ENCODE measurements at regions not wholly inside any gene's neighbourhood (a gene's known extent, or its start where the extent isn't known, plus 50 kb on each side); places are given as distances from the start of the nearest gene placed in this dataset.

DNA sequence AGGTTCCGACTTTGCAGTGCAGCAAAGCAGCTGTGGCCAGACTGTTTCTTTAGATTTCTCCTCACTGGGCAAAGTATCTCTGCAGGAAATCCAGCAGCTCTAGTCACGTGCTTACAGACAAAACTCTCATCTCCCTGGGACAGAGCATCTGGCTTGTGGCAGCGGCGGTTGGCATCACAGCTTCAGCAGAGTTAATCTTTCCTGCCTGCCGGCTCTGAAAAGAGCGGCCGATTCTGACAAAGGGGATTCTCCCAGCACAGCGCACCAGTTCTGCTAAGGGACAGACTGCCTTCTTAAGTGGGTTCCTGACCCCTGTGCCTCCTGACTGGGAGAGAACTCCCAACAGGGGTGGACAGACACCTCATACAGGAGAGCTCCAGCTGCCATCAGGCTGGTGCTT lies 1357.3 kb upstream of the TENM4 start:
- no peak overlapping the region for H2BK15ac ChIP-seq (ENCODE audit: low read depth, low read length)

More for the DNA sequence above, 1357.3 kb upstream of the TENM4 start:
- Histone ChIP-seq H2BK120ac (ENCODE audit: low read depth, low read length, poor library complexity, severe bottlenecking) (no peak overlapping the region), H3K27me3 (ENCODE audit: insufficient read depth, low read length) (no peaks in the 10 kb centered on the region), H4K20me1 (ENCODE audit: control insufficient read depth, insufficient read depth, insufficient read length) (no peaks in the 10 kb centered on the region), H3K56ac (ENCODE audit: insufficient read length, low read depth, low read length) (no peak overlapping the region), H4K5ac (ENCODE audit: insufficient read length, low read depth, low read length) (no peak overlapping the region), H3K4ac (ENCODE audit: low read depth, low read length) (no peak overlapping the region), H3K79me1 (ENCODE audit: insufficient read depth, low read depth, low read length, poor library complexity, severe bottlenecking) (no peaks in the 10 kb centered on the region), H3K18ac (ENCODE audit: insufficient read length, low read depth, low read length) (no peak overlapping the region), H3K14ac (ENCODE audit: insufficient read depth, low read length) (no peak overlapping the region), H3K79me2 (ENCODE audit: insufficient read depth, low read length) (no peaks in the 10 kb centered on the region), H3K4me1 (ENCODE audit: insufficient read depth, low read length) (no peaks in the 10 kb centered on the region), H2AK5ac (ENCODE audit: insufficient read length, low read length) (no peak overlapping the region), H3K4me2 (ENCODE audit: insufficient read depth, insufficient read length, low read length) (no peak overlapping the region), H3K23me2 (ENCODE audit: insufficient read length, low read depth, low read length, poor library complexity, severe bottlenecking) (no peaks in the 10 kb centered on the region), H2AFZ (ENCODE audit: low read length) (no peak overlapping the region), H3K9ac (ENCODE audit: extremely low read depth, insufficient read length, low read length) (no peak overlapping the region), H2BK5ac (ENCODE audit: insufficient read length, low read length) (no peak overlapping the region), H3K9me3 (ENCODE audit: control insufficient read depth, low read depth, low read length) (no peaks in the 10 kb centered on the region), H3K23ac (ENCODE audit: insufficient read length, low read depth, low read length) (no peak overlapping the region), H4K8ac (replicated peaks; ENCODE audit: insufficient read length, low read depth, low read length) (no peak overlapping the region), H2BK20ac (ENCODE audit: low read depth, low read length, poor library complexity, severe bottlenecking) (no peak overlapping the region), H2BK12ac (ENCODE audit: insufficient read length, low read depth, low read length) (no peak overlapping the region), H3T11ph (ENCODE audit: low read length) (no peak overlapping the region), H3K27ac (ENCODE audit: insufficient read length, low read depth, low read length) (no peak overlapping the region), H4K91ac (ENCODE audit: insufficient read length, low read depth, low read length) (no peak overlapping the region)
- peaks cover 4 to 22% (median 4%) of the 10 kb centered on the region in 3 experiments; a peak in 6 of 7 replicates for H3K36me3 Mint-ChIP-seq (ENCODE audit: insufficient read depth in 1 of 3, low read depth in 3 of 3)
- peaks cover 5 to 9% of the 10 kb centered on the region in 2 experiments; a peak in 3 of 4 replicates for H3K4me1 Mint-ChIP-seq
- TF ChIP-seq, protein P1, sequence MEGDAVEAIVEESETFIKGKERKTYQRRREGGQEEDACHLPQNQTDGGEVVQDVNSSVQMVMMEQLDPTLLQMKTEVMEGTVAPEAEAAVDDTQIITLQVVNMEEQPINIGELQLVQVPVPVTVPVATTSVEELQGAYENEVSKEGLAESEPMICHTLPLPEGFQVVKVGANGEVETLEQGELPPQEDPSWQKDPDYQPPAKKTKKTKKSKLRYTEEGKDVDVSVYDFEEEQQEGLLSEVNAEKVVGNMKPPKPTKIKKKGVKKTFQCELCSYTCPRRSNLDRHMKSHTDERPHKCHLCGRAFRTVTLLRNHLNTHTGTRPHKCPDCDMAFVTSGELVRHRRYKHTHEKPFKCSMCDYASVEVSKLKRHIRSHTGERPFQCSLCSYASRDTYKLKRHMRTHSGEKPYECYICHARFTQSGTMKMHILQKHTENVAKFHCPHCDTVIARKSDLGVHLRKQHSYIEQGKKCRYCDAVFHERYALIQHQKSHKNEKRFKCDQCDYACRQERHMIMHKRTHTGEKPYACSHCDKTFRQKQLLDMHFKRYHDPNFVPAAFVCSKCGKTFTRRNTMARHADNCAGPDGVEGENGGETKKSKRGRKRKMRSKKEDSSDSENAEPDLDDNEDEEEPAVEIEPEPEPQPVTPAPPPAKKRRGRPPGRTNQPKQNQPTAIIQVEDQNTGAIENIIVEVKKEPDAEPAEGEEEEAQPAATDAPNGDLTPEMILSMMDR (conservative IDR thresholded peaks at IDR 0.05), result no peak
- no peak for DNase-seq
- no CpG with 5 or more reads among the region's 8 CpGs for WGBS (ENCODE audit: extremely low coverage, insufficient read length, low lambda C conversion rate)
- peaks cover 25 to 28% of the 10 kb centered on the region in 2 experiments for H3K9me3 Mint-ChIP-seq
- H3K27ac Mint-ChIP-seq, result no peak overlapping the region; a peak in 2 of 7 replicates
- H3K27me3 Mint-ChIP-seq (ENCODE audit: low read depth), result no peaks in the 10 kb centered on the region
- H3K4me3 Mint-ChIP-seq, result no peak overlapping the region

All from H9 (cell line).